Mucosa of gallbladder (tissue), 1 donor: ENCODE measurements at regions not wholly inside any gene's neighbourhood (a gene's known extent, or its start where the extent isn't known, plus 50 kb on each side); places are given as distances from the start of the nearest gene placed in this dataset.

Experiments used
- DNase-seq: peaks from one replicate; pipeline ENCODE4 v3.0.0-alpha.2; 2020; ENCODE audit warnings: low spot score
- donor health status: DM: no; HTN: no; CAD: no.

DNA sequence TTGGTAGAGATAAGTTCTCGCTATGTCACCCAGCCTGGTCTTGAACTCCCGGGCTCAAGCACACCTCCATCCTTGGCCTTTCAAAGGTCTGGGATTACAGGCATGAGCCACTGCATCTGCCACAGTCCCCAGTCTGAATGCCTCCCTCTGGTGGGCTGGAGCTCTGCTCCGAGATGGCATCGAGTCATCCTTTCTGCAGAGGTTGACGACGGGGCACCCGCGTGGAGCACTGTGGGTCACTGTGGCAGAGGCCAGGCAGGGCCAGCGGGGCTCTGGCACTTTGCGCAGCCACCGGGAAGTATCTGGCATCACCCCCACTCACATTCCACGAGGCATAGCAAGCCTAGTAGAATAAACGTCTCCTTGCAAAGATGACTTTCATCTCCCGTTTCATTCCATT is 163.3 kb upstream of the DIO3 start:
- DNase-seq: no peak

DNA sequence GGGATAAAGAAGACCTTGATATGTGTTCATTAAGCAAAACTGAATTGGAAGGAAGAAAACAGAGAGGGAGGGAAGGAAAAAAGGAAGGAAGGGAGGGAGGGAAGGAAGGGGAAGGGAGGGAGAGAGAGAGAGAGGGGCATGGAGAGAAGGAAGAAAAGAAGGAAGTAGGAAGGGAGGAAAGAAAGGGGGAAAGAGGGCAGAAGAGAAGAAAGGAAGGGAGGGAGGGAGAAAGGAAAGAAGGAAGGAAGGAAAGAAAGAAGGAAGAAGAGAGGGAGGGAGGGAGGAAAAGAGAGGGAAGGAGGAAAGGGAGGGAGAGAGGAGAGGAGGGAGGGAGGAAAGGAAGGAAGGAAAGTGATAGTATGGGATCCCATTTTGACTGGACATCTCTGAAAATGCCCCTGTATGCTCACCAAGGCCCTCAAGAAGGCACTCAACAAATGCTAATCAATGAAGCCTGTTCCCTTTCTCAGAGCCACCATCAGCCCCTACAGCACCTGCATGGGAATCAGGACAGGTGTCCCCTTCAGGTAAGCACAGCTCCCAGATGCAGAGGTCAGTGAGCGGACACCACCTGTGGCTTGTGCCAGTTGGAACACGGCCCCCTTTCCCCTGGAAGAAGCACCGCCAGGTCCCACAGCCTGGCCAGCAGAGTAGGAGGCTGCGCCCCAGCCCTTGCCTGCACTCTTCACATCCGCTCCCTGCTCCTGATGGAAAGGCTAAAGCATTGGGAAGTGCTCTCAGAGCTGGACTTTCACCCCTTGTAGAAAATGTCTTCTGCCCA is 161.4 kb upstream of the DIO3 start:
- DNase-seq: no peak

DNA sequence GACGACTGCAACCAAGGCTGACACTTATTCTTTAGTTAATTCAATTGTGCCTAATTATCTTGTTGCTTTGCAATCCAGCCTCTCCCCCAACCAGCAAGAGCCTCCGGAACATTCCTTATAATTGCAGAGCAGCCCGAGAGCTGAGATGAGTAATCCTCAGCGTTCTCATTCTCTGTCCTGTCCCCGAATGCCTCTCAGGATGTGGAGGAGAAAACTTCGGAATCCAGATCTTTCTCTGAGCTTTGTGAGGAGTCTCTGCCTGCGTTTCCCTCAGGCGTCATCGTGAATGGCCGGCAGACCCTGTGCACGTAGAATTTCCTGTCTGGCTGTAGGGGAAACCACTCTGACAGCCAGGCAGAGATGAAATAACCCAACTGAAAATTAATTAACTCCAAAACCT is 160.5 kb upstream of the DIO3 start:
- no peak for DNase-seq

DNA sequence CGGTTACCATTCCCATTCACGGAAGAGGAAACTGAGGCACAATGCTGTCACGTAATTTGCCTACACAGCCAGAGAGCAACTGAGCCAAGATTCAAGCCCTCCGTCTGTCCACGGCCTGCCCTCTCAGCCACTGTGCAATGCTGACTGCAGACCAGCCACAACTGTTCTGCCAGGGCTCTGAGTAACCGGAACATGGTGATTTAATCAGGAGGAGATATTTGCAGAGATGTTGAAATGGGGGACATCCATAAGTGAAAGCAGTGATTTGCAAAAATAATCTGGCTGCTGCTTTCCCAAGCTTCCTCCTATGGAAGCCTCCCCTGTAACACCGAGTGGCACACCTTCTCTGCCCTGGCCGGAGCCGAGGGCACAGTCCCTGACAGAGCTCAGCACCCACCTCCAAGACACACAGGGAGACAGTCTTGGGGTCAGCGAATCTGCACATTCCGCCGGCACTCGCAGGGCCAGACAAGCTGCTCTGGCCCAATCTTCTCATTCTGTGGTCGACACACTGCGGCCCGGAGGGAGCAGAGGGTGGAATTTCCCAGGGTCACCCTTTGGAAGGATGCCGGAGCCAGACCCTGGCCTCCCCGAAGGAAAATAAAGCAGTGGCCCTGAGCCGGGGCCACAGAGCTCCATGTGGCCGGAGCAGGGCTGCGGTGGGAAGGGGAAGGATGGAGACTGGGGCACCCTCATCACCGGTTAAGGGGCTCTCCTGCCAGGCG is 158.2 kb upstream of the DIO3 start:
- no peak for DNase-seq

DNA sequence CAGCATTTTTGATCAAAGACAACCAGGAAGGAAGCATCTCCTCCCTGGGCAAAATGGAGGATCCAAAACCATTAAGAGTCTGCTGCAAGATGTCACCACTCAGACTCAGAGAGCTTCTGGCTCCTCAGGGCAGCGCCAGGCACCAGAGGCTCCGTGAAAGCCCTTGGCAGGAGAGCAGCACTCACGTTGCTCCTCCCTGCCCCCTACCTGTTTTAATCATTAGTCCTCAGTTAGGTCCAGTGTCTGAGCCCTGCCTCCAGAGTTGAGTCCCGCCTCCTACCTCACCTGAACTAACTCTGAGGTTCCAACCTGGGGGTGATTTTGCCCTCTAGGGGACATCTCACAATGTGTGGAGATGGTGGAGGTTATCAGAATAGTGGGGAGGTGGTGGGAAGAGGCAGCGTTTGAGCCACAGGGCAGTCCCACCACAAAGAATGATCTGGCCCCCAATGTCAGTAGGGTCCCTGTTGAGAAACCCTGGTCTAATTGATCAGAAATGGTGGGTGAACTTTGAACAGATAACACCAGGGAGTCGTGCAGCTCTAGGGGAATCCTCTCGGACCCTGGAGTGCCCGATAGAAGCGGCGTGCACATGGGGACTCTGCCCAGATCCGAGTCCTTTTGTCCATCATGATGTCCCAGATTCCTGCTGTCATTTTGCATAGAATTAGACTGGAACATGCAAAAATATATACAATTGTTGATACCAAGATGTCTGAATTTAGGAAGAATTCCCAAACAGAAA is 156.7 kb upstream of the DIO3 start:
- DNase-seq: no peak

DNA sequence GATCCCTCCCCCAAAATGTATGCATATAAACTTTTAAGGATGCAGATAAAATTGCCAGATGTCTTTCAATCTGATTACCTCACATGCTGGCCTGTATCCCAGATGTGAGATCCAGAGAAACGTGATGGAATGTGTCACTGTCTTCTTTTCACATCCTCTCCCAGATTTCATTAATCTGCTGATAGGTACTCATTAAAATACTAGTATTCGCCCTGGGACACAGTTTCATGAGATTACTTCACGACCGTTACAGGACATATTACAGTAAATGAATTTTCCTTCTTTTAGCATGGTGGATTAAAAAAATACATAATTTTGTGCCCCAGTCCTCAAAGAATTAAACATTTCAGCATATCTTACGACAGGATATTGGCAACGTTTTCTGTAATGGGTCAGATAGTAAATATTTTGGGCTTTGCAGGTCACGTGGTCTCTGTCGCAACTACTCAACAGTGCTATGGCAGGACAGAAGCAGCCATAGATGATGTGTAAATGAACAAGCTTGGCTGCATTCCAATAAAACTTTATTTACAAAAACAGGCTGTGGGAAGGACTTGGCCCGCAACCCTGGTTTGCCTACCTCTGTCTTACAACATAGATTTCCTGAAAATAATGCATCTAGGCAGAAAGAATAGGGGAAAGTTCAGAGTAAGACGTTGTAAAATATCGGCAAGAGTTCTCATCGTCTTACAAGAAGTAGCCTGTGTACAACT is 156.0 kb upstream of the DIO3 start:
- no peak for DNase-seq

DNA sequence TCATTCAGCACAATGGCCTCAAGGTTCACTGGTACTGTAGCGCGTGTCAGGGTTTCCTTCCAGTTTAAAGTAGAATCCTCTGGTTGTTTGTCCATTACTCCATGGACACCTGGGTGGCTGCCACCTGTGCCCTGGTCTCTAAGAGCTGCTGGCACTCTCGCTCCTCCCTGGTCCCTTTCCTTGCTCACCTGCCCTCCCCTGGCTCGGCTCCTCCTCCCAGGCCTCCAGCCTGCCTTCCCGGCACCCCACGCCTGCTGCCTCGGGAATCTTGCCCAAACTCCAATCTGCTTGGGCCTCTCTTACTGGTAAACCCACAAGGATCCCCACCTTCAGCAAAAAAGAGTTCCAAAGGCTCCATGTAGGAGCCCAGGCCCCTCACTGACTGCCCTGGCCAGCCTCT is 154.4 kb upstream of the DIO3 start:
- DNase-seq: no peak

DNA sequence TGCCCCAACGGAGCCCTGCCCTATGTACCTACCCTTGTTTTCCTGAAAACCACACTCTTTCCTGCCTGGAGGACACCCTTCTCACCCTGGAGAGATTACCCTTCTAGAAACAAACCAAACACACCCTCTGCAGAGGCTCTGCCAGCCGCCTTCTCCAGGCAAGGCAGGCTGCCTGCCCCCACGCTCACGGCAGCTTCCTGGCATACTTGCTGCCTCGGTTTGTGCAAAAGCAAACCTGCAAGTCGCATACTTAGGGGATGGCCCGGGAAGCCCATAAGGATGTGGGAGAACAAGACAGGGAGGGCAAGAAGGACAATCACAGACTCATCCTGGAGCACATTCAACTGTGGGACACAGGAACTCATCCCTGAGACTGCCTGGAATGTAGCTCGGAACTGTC is 154.0 kb upstream of the DIO3 start:
- DNase-seq: no peak

DNA sequence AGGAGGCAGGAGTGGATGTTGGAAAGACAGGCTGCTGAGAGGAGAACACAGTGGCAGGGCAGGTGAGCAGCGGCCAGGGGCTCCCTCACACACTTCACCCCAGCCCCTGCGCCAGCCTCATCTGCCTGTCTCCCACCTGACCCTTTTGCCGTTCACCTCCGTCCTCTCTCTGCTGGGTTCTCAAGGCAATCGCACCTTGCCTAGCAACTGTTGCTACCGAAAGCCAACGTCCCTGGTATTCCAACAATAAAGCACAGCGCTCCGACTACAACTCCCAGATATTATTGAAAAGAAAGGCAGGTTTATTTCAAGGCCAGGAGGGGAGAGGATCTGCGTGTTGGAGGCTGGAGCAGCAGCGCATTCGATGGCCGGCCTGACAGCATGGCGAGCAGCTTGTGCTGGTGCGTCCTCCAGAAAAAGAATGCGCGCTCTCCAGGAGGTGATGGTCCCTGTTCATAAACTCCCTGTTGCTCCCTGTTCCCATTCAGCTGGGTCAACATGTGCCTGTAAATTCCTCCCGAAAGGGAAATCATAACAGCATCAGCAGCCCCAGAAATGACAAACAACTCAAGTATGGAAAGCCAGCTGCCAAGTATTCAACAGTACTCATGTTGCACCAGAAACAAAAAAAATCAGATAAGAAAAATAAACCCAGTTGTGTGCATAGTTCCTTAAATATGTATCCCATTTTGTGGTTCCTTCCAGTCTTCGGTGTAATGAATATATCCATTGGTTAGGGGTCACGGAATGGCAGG is 153.0 kb upstream of the DIO3 start:
- no peak for DNase-seq

DNA sequence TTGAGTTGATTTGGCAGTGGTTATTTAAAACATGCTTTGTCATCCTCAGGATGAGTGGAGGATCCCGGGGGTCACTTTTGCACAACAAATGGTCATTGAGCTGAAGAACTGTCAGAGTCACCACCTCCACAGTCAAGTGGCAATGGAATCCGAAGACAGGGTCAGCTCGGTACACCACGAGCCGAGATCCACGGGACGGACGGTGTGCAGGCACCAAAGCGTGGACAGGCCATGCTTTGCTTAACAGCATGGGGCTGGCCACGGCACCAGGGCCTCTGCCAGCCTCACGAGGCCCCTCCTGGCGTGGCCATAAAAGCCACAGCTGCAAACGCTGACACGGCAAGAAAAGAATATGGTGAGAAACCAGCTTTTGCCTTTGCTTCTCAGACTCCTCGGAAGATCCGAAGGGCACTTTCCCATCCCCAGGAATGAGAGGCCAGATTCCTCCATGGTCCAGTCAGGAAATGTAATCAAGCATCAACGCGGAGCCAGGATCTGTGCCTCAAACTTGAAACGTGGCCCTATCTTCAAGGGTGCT is 152.2 kb upstream of the DIO3 start:
- no peak for DNase-seq

DNA sequence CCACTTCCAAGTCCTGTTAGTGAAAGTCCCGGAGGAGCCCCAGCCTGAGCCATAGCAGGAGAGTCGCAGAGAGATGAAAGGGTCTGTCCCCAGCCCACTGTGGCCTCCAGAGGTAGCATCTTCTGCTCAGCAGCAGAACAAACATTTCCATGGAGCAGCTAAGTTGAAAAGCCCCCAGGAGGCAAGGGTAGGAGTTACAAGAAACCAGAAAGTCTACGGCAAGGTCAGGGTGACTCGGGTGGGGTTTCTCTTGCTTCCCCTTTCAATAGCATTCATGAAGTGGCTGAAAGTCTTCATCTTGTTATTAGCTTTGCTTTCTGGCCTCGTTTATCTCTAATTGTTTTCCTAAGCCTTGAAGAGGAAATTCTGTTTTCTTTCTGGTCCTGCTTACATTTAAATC is 151.2 kb upstream of the DIO3 start:
- no peak for DNase-seq

DNA sequence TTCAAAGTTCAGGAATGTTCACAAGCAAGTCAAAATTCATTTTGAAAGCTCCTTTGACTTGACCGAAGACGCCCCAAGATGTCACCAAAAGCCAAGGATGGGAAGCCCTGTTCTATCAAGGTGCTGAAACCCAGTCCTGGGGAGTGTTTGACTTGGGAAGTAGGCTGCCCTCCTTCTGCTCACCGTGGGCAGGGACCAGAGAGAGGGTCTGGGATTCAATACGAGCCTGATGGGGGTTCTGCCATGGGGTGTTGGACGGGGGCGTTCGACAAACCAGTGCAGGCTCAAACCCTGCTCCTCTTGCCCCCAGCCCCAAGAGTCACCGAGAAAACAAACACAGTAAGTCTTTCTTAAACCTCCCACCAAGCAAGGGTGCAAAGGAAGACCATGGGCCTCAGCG is 150.1 kb upstream of the DIO3 start:
- no peak for DNase-seq

DNA sequence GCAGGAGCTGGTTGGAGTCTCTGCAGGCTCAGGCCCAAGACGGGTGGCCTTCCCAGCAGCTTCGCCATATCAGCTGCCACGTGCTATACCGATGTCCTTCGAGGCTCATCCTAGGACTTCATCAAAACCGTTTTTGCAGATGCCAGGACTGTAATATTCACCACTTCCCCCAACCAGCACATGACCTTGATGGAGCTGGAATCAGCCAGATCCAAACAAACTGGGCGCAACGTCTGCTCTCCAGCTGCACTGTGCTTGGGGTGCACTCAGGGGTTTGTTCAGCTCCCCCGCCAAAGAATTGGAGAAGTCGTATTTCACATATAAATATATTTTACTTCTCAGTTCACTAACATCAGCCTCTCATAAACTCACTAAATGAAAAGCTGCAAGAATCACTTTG is 149.5 kb upstream of the DIO3 start:
- no peak for DNase-seq

DNA sequence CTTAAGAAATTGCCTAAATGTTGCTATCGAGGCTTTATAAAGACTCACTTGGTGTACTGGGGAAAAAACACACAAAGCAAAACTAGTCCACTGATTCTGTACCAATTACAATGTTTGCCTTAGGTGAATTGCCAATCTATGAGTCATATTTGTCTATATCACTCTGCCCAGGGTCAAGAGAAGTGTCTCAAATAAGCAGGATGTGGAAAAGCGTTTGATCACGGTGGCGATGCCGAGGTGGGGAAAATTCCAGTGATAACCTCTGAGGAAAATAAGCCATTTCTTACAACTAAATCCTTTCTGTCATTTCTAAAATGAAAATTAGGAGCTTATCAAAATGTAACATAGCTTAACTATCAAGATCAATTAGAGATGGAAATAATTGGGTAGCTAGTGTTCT is 148.6 kb upstream of the DIO3 start:
- DNase-seq: no peak

DNA sequence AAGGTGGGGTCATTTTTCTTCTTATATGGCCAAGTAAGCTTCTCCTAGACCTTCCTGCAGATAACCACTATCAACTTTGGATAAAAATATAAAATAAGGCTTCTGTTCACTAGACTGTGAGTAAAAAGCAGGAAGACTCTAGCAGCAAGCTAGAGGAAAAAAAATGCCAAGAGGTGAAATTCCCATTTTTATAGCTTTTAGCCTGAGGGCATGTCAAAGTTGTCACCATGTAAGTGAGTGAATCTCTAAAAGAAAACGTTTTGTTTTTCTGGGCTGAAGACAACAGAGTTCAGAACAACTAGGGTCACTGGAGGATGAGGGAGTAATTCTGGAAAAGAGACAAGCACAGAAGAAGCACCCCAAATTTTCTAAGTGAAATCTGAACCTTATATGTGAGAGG is 143.9 kb upstream of the DIO3 start:
- no peak for DNase-seq

DNA sequence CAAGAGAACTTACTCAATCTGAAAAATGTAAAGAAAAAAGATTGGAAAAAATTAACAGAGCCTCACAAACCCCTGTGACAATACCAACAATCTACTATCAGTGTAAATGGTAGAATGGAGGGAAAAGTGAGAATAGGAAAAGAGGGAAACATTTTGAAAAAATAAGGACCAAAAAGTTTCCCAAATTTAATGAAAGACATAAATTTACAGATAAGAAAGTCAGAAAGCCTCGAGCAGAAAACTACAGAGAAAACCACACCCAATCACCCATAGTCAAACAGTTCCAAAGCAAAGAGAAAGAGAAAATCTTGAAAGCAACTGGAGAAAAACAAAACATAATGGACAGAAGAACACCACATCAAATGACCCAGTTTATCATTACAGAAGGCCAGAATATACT is 142.7 kb upstream of the DIO3 start:
- no peak for DNase-seq

DNA sequence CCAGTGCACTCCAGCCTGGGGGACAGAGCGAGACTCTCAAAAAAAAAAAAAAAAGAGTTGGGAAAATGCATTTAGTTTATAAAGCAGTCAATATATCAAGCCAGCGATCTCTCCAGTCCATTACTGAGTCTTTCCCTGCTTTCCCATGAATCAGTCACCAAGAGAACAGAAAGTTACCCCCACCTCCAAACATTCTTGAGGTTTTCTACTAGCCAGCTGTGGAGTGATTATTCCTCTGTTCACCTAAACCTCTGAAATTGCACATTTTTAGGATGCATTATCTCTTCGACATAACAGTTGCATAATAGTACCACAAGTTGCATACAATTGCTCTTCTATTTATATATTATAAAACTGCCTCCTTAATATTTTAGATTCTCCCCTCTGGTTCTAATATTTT is 134.8 kb upstream of the DIO3 start:
- no peak for DNase-seq

DNA sequence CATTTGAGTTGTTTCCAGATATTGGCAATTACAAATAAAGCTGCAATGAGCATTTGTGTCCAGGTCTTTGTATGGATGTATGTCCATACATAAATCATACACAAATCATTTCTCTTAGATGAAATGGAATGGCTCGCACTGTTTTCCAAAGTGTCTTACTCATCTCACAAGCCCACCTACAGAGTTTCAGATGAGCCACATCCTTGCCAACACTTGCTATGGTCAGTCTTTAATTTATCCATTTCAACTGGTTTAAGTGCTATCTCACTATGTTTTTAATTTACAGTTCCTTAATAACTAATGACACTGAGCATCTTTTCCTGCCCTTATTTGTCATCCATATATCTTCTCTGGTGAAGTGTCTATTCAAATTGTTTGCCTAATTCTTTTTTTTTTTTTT is 132.9 kb upstream of the DIO3 start:
- no peak for DNase-seq

DNA sequence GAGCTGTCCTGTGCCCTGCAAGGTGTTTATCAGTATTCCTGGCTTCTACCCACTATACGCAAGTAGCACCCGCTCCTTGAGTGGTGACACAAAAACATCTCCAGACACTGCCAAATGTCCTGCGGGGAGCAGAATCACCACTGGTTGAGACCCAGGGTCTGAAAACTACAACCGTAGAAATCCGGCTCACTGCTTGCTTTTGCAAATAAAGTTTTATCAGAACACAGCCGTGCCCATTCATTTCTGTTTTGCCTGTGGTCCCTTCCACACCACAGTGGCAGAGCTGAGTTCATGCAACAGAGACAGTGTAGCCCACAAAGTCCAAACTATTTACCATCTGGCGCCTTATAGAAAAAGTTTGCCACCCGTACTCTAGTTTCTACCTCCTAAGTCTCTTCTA is 125.7 kb upstream of the DIO3 start:
- no peak for DNase-seq

DNA sequence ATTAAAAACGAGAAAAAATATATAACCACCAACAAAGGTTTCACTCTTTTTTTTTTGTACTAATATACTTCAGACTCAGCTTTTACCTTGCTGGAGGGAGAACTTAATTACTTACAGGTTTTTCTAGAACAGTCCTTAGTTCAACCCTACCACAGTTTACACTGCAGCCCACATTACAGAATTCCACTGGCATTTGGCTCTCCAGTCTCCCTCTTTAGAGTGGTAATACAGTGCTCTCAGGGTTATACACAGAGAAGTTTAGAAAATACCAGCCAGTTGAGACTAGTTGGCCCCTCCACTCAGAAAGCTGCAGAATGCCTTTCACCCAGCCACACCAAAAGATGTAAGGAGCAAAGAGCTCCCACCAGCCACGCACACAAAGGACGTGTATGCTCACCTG is 122.3 kb upstream of the DIO3 start:
- no peak for DNase-seq

DNA sequence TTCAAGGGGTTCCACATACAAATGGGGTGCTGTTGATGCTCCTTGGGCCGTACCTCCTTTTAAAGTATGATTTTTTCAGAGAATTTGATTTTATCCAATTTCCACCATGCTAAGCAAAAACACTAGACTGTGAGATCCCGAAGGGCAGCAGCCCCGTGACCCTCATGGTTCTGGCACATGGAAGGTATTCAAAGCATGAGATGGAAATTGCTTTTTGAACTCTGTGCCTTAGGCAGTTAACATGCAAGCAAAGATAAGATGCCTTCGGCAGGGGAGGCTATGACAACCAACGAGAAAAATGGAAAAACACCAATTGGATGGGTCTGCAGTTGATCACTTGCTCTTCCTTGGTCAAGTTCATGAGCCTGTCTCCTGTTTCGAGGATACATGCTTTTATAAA is 120.8 kb upstream of the DIO3 start:
- DNase-seq: no peak
